ENCODE measurements at regions not wholly inside any gene's neighbourhood (a gene's known extent, or its start where the extent isn't known, plus 50 kb on each side); places are given as distances from the start of the nearest gene placed in this dataset.

DNA sequence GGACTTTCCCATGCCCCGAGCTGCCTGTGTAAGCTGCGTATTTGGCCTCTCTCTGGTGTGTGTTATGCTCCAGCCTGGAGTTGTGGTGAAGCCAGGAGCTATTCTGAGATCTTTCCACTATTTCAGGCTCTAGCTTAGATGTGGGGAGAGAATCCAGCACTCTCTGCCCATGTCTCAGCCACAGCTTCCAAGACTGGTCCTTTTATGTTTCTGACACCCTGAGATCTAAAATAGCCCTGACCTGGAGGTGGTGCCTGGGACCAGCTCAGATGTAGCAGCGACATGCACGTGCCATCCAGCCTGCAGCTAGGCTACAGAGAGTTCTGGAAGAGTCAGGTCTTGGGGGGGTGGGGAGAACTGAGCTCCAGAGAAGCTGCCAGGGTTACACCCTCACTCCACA, 76.5 kb downstream of the TENT5C start:
- Histone ChIP-seq H3K27ac (ENCODE audit: extremely low read depth, low read depth, low read length) (no peak overlapping the region), H3K4me1 (ENCODE audit: control insufficient read depth, insufficient read depth, low read length) (no peaks in the 10 kb centered on the region), H3K36me3 (ENCODE audit: control insufficient read depth in 2 of 2, insufficient read depth in 1 of 2, low read length in 2 of 2) (no peaks in the 10 kb centered on the region), H3K4me3 (ENCODE audit: low read depth, low read length) (no peak overlapping the region), H3K9me3 (ENCODE audit: control insufficient read depth, insufficient read depth, low read depth, low read length) (no peaks in the 10 kb centered on the region)
- ChIA-PET POLR2A (interaction anchor here (1.2 kb wide), 1 partner anchor 76 kb away, joined by 3 read pairs; the partner anchor contains the start of gene TENT5C), CTCF (interaction anchor here (0.7 to 1.6 kb wide), 2 partner anchors 49 to 75 kb away, joined by 3 to 4 read pairs; no protein-coding TSS in a partner anchor)
- TF ChIP-seq KLF7 (tag by site-specific recombination; IDR thresholded peaks at IDR 0.05; ENCODE audit: borderline replicate concordance) (no peak), ZNF404 (tag by site-specific recombination; IDR thresholded peaks at IDR 0.05) (no peak), REPIN1 (tag by site-specific recombination; IDR thresholded peaks at IDR 0.05; ENCODE audit: low read depth) (no peak), ZNF791 (tag by site-specific recombination; IDR thresholded peaks at IDR 0.05) (no peak), ZNF530 (tag by site-specific recombination; IDR thresholded peaks at IDR 0.05; ENCODE audit: low read depth) (no peak), BCL11B (tag by site-specific recombination; IDR thresholded peaks at IDR 0.05; ENCODE audit: low read depth) (no peak), MZF1 (tag by site-specific recombination; IDR thresholded peaks at IDR 0.05; ENCODE audit: borderline replicate concordance) (no peak), ZNF23 (tag by site-specific recombination; IDR thresholded peaks at IDR 0.05; ENCODE audit: borderline replicate concordance) (no peak), ZNF701 (tag by site-specific recombination; IDR thresholded peaks at IDR 0.05) (no peak), ZNF138 (tag by site-specific recombination; IDR thresholded peaks at IDR 0.05; ENCODE audit: borderline replicate concordance) (no peak), ZNF10 (tag by site-specific recombination; IDR thresholded peaks at IDR 0.05) (no peak), ZNF354C (tag by site-specific recombination; IDR thresholded peaks at IDR 0.05; ENCODE audit: borderline replicate concordance, low read depth) (no peak), ZNF664 (tag by site-specific recombination; IDR thresholded peaks at IDR 0.05) (no peak), HOXD13 (CRISPR knock-in tag; IDR thresholded peaks at IDR 0.05; ENCODE audit: borderline replicate concordance) (no peak)
- TF ChIP-seq, protein P1, sequence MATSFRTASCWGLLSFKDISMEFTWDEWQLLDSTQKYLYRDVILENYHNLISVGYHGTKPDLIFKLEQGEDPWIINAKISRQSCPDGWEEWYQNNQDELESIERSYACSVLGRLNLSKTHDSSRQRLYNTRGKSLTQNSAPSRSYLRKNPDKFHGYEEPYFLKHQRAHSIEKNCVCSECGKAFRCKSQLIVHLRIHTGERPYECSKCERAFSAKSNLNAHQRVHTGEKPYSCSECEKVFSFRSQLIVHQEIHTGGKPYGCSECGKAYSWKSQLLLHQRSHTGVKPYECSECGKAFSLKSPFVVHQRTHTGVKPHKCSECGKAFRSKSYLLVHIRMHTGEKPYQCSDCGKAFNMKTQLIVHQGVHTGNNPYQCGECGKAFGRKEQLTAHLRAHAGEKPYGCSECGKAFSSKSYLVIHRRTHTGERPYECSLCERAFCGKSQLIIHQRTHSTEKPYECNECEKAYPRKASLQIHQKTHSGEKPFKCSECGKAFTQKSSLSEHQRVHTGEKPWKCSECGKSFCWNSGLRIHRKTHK (tag by site-specific recombination; IDR thresholded peaks at IDR 0.05), result no peak
- TF ChIP-seq, protein P2, sequence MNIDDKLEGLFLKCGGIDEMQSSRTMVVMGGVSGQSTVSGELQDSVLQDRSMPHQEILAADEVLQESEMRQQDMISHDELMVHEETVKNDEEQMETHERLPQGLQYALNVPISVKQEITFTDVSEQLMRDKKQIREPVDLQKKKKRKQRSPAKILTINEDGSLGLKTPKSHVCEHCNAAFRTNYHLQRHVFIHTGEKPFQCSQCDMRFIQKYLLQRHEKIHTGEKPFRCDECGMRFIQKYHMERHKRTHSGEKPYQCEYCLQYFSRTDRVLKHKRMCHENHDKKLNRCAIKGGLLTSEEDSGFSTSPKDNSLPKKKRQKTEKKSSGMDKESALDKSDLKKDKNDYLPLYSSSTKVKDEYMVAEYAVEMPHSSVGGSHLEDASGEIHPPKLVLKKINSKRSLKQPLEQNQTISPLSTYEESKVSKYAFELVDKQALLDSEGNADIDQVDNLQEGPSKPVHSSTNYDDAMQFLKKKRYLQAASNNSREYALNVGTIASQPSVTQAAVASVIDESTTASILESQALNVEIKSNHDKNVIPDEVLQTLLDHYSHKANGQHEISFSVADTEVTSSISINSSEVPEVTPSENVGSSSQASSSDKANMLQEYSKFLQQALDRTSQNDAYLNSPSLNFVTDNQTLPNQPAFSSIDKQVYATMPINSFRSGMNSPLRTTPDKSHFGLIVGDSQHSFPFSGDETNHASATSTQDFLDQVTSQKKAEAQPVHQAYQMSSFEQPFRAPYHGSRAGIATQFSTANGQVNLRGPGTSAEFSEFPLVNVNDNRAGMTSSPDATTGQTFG (tag by site-specific recombination; IDR thresholded peaks at IDR 0.05; ENCODE audit: borderline replicate concordance), result no peak
- TF ChIP-seq, protein P3, sequence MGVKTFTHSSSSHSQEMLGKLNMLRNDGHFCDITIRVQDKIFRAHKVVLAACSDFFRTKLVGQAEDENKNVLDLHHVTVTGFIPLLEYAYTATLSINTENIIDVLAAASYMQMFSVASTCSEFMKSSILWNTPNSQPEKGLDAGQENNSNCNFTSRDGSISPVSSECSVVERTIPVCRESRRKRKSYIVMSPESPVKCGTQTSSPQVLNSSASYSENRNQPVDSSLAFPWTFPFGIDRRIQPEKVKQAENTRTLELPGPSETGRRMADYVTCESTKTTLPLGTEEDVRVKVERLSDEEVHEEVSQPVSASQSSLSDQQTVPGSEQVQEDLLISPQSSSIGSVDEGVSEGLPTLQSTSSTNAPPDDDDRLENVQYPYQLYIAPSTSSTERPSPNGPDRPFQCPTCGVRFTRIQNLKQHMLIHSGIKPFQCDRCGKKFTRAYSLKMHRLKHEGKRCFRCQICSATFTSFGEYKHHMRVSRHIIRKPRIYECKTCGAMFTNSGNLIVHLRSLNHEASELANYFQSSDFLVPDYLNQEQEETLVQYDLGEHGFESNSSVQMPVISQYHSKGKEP (tag by site-specific recombination; IDR thresholded peaks at IDR 0.05), result no peak

DNA sequence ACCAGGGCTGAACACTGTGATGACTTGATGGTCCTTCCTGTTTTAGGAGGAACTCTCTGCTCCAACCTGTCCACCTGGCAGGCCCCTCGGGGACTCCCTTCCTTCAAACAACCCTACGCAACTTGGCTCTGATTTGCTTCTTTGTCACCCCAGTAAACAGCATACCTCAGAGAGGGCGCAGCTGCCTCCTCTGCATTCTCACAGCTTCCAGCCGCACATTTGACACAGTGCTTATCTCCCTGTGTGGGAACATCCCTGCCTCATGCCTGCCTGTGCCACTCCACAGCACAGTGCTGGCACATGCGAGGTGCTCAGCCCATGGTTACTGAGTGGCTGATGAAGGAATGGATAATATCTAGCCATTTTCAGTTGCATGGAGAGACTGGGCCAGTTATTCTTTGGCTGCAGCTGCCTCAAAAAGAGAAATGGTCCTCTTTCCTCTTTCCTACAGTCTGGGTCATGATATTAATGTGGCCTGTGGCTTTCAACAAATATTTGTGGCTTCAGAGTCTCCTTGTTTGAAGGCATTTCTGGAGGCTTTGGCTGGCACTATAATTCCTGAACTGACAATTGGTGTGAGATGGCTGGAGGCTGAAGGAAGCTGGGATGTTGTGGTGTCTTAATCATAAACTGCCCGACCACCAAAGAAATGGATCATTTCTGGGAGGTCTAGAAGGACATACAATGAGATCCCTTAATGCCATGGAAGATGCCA, 77.9 kb downstream of the TENT5C start:
- no peak overlapping the region for H3K4me3 ChIP-seq (ENCODE audit: low read depth, low read length)
- no peak overlapping the region for H3K27ac ChIP-seq (ENCODE audit: extremely low read depth, low read depth, low read length)
- ChIA-PET POLR2A (no interaction called here), CTCF (interaction anchor here (0.9 kb wide), 1 partner anchor 70 kb away, joined by 3 read pairs; no protein-coding TSS in a partner anchor)
- H3K36me3 ChIP-seq (ENCODE audit: control insufficient read depth in 2 of 2, insufficient read depth in 1 of 2, low read length in 2 of 2), result no peaks in the 10 kb centered on the region
- no peaks in the 10 kb centered on the region for H3K9me3 ChIP-seq (ENCODE audit: control insufficient read depth, insufficient read depth, low read depth, low read length)
- H3K4me1 ChIP-seq (ENCODE audit: control insufficient read depth, insufficient read depth, low read length), result no peaks in the 10 kb centered on the region
- TF ChIP-seq GLI2 (tag by site-specific recombination; IDR thresholded peaks at IDR 0.05; ENCODE audit: borderline replicate concordance, low read depth), result no peak
- no peak for TF ChIP-seq ZNF623 (tag by site-specific recombination; IDR thresholded peaks at IDR 0.05)
- TF ChIP-seq PRDM1 (tag by site-specific recombination; IDR thresholded peaks at IDR 0.05), result no peak
- no peak for TF ChIP-seq ZNF549 (tag by site-specific recombination; IDR thresholded peaks at IDR 0.05)
- TF ChIP-seq OSR2 (tag by site-specific recombination; IDR thresholded peaks at IDR 0.05), result no peak
- TF ChIP-seq, protein P4, sequence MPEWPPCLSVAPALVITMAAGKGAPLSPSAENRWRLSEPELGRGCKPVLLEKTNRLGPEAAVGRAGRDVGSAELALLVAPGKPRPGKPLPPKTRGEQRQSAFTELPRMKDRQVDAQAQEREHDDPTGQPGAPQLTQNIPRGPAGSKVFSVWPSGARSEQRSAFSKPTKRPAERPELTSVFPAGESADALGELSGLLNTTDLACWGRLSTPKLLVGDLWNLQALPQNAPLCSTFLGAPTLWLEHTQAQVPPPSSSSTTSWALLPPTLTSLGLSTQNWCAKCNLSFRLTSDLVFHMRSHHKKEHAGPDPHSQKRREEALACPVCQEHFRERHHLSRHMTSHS (tag by site-specific recombination; IDR thresholded peaks at IDR 0.05), result no peak
- TF ChIP-seq KLF9 (tag by site-specific recombination; IDR thresholded peaks at IDR 0.05; ENCODE audit: low read depth), result no peak
- TF ChIP-seq ZNF530 (tag by site-specific recombination; IDR thresholded peaks at IDR 0.05; ENCODE audit: low read depth), result no peak
- TF ChIP-seq ZBTB17 (tag by site-specific recombination; IDR thresholded peaks at IDR 0.05), result no peak
- TF ChIP-seq, protein P5, sequence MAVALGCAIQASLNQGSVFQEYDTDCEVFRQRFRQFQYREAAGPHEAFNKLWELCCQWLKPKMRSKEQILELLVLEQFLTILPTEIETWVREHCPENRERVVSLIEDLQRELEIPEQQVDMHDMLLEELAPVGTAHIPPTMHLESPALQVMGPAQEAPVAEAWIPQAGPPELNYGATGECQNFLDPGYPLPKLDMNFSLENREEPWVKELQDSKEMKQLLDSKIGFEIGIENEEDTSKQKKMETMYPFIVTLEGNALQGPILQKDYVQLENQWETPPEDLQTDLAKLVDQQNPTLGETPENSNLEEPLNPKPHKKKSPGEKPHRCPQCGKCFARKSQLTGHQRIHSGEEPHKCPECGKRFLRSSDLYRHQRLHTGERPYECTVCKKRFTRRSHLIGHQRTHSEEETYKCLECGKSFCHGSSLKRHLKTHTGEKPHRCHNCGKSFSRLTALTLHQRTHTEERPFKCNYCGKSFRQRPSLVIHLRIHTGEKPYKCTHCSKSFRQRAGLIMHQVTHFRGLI (tag by site-specific recombination; IDR thresholded peaks at IDR 0.05), result no peak
- no peak for TF ChIP-seq ZNF768 (tag by site-specific recombination; IDR thresholded peaks at IDR 0.05)

Data from HEK293 (cell line).